ENCODE measurements at regions not wholly inside any gene's neighbourhood (a gene's known extent, or its start where the extent isn't known, plus 50 kb on each side); places are given as distances from the start of the nearest gene placed in this dataset.

DNA sequence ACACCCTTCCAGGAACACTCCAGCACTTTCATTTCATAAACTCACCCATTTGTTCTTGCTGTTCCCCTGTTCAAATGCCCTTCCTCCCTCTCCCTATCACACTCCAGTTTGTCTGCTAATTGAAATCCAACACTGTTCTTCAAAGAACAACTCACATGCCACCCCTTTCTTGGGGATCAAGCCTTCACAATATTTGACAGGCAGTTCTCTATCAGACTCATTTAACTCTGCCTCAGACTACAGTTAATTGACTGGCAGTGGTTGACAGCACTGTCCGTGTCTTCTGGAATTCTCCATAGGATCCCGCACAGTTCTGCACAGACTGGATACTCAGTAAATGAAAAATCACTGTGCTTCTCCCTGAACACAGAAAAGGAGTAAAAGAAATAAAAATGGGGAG lies 87.8 kb downstream of the PMP22 start:
- no peaks in the 10 kb centered on the region for H3K27me3 ChIP-seq (ENCODE audit: insufficient read depth, low read length)
- H3K9me3 ChIP-seq (ENCODE audit: low read depth, low read length): no peaks in the 10 kb centered on the region
- H3K4me1 ChIP-seq (ENCODE audit: insufficient read depth, low read length): no peaks in the 10 kb centered on the region
- no peak overlapping the region for H3K4me3 ChIP-seq (ENCODE audit: low read length)

DNA sequence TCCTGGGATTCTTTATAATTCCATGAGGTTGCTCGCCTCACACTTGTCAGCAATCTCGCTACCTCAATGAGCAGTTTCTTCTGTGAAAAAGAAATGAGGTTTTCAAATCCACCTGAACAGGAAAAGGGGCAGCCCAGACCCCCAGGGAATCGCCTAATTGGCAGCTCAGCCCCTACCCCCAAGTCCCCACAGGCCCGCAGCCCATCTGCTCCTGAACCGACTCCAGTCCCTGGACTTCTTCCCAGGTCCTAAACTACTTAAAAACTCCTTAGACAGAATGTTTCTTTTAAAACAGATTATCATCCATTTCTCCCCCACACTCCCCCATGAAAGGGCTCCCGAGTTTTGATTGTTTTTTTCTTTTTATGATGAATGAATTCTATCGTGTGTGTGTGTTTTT lies 89.8 kb downstream of the PMP22 start:
- no peaks in the 10 kb centered on the region for H3K4me1 ChIP-seq (ENCODE audit: insufficient read depth, low read length)
- no peak overlapping the region for H3K4me3 ChIP-seq (ENCODE audit: low read length)
- no peaks in the 10 kb centered on the region for H3K9me3 ChIP-seq (ENCODE audit: low read depth, low read length)
- no peaks in the 10 kb centered on the region for H3K27me3 ChIP-seq (ENCODE audit: insufficient read depth, low read length)

DNA sequence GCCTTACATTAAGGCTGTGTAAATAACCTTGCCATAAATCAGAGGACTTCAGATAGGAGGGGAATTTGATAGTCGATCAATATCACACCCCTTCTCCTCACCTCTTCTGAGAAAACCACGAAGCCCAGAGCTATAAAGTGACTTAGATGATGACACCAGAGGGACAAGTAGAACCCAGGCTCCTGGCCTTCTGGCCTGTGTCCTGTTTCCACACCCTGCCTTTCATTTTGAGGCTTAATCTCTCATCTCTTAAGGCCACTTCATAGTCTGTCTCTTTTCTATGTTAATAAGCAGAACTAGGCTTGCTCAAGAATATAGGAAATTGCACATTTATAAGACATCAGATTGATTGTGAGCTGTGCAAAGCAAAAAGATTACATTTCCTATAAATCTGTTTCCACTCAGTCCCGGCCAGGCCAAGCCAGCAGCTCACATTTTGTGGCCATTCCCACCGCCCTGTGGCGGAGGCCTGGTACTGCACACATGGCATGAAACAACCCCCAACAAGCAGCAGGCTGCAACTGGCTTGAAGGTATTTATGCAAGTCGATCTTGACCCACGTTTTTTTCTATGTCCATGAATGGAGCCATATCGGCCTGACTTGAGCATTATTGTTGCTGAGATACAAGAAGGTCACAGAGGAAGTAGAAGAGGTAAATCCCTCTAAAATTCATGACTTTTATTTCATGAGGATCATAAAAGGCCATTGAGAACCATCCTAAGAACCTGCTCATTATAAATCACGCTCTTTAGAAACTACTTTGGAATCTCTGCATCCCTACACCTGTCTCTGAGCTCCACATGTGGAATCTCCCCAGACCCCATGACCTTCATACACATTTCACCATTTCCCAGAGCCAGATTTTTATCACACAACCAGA lies 93.7 kb downstream of the PMP22 start:
- Histone ChIP-seq H3K4me3 (ENCODE audit: low read length) (no peak overlapping the region), H3K4me1 (ENCODE audit: insufficient read depth, low read length) (no peaks in the 10 kb centered on the region), H3K27me3 (ENCODE audit: insufficient read depth, low read length) (no peaks in the 10 kb centered on the region), H3K9me3 (ENCODE audit: low read depth, low read length) (no peaks in the 10 kb centered on the region)

DNA sequence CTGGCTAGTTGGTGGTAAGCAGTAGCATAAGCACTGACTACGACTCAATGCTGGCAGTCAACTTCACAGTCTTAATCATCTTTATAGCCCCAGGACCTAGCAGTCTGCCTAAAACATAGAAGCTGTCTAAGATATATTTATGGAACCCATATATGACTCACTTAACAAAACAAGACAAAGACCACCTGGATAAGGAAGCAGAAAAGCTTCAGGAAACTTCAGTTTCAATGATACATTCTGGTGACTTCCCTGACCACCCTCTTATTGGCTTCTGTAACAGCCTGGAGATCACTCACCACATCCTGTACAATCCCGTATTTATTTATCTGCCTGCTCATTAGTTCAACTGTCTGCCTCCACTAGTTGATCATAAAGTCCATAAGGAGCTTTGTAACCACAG lies 95.5 kb downstream of the PMP22 start:
- H3K4me1 ChIP-seq (ENCODE audit: insufficient read depth, low read length): no peaks in the 10 kb centered on the region
- H3K9me3 ChIP-seq (ENCODE audit: low read depth, low read length): no peaks in the 10 kb centered on the region
- H3K4me3 ChIP-seq (ENCODE audit: low read length): no peak overlapping the region
- no peaks in the 10 kb centered on the region for H3K27me3 ChIP-seq (ENCODE audit: insufficient read depth, low read length)

DNA sequence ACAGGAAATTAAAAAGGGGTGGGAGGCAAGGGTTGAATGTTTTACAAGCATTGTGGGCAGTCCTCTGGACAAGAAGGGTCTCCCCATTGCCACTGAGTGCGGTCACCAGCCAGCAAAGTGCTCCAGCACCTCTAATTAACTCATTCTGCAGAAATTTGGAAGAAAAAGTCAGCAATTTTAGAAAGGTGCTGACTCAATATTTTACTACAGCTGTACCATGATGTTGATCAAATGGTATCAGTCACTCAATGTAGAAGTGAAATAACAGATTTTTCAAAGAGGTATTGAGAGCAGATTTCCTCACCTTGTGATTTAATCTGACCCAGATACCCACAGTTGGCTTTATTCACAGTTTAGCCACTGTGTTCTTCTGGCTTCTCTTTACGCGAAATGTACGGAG lies 96.7 kb downstream of the PMP22 start:
- Histone ChIP-seq H3K9me3 (ENCODE audit: low read depth, low read length) (no peaks in the 10 kb centered on the region), H3K4me1 (ENCODE audit: insufficient read depth, low read length) (no peaks in the 10 kb centered on the region), H3K27me3 (ENCODE audit: insufficient read depth, low read length) (no peaks in the 10 kb centered on the region), H3K4me3 (ENCODE audit: low read length) (no peak overlapping the region)

DNA sequence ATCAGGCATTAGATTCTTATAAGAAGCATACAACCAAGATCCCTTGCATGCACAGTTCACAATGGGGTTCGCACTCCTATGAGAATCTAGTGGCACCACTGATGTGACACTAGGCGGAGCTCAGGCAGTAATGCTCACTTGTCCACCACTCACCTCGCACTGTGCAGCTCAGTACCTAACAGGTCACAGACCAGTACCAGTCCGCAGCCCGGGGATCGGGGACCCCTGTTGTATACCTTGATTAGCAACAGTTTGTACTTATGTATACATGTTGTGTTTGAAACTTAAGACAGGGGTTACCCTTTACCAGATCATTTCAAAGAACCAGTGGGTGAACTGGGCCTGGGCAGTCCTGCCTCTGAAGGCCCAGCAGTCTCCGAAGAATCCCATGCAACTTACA lies 103.7 kb downstream of the PMP22 start:
- Histone ChIP-seq H3K27me3 (ENCODE audit: insufficient read depth, low read length) (no peaks in the 10 kb centered on the region), H3K4me3 (ENCODE audit: low read length) (no peak overlapping the region), H3K4me1 (ENCODE audit: insufficient read depth, low read length) (peaks cover 6% of the 10 kb centered on the region), H3K9me3 (ENCODE audit: low read depth, low read length) (no peaks in the 10 kb centered on the region)

DNA sequence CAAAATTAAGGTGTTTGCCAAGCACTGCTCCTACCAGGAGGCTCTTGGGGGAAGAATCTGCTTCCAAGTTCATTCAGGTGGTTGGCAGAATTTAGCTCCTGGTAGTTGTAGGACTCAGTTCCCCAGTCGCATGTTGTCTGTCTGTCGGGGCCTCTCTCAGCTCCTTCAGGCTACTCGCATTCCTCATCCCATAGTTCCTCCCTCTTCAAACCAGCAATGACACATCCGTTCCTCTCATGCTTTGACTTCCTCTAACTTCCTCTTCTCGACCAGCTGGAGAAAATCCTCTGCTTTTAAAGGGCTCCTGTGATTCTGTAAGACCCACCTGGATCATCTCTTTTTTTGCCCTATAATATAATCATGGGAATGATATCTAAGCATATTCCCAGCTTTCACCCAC lies 108.1 kb downstream of the PMP22 start:
- Histone ChIP-seq H3K4me1 (ENCODE audit: insufficient read depth, low read length) (peaks cover 16% of the 10 kb centered on the region), H3K4me3 (ENCODE audit: low read length) (no peak overlapping the region), H3K9me3 (ENCODE audit: low read depth, low read length) (no peaks in the 10 kb centered on the region), H3K27me3 (ENCODE audit: insufficient read depth, low read length) (peaks cover 3% of the 10 kb centered on the region)

DNA sequence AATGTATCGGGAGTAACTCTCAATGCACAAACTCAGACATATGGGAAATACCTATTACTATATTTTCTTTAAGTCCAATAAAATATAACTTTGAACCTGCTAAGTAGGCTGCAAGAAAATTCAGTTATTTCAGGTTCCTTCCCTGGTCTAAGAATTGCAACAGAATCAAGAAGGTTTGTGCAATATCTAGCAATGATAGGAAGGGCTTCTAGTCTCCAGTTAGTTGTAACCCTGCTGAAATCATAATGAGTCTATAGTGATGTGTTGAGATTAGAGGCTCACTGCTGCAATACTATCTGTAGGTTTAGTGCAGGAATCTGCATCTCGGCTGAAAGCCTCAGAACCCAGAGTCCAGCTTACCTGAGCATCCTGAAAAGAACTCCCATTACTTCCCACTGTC lies 110.5 kb downstream of the PMP22 start:
- H3K27me3 ChIP-seq (ENCODE audit: insufficient read depth, low read length): peaks cover 3% of the 10 kb centered on the region
- H3K4me1 ChIP-seq (ENCODE audit: insufficient read depth, low read length): peaks cover 16% of the 10 kb centered on the region
- no peak overlapping the region for H3K4me3 ChIP-seq (ENCODE audit: low read length)
- no peaks in the 10 kb centered on the region for H3K9me3 ChIP-seq (ENCODE audit: low read depth, low read length)

DNA sequence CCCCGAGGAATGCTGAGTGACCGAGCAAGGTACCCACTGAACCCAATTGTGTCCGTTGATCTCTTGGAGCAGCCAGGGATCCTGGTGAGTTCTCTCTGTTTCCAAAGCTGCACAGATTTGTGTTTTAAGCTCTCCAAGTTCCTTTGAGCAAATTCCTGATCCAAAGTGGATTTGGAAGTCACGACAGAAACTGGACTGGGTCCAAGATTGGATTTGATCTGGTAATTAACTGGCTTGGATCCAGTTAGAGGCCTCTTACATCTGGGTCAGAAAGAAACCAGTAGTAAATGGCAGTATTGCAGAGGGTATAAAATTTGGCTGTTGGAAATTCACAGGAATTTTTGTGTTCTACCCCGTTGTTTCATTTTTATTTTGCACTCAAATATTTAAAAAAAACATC lies 119.5 kb downstream of the PMP22 start:
- no peak overlapping the region for H3K4me3 ChIP-seq (ENCODE audit: low read length)

DNA sequence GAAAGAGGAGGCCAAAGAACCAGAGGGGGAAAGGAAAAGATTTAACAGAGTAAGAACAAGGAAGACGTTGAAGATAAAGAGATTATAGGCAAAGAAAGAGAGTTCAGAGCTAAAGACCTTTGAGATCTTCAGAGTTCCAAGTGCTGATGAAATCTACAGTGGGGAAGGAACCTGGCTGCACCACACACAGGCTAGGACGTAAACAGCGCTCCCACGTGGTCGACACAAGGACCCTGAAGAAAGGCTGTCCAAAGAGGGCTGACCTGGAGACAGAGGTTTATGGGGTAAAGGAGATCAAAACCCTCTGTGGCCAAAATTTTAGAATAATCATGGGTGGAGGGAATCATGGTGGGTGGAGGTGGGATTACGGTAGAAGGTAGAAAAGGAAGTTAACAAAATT lies 121.6 kb downstream of the PMP22 start:
- Histone ChIP-seq H3K4me1 (ENCODE audit: insufficient read depth, low read length) (no peaks in the 10 kb centered on the region), H3K27me3 (ENCODE audit: insufficient read depth, low read length) (no peaks in the 10 kb centered on the region), H3K9me3 (ENCODE audit: low read depth, low read length) (no peaks in the 10 kb centered on the region), H3K4me3 (ENCODE audit: low read length) (no peak overlapping the region)

More for the DNA sequence above, 119.5 kb downstream of the PMP22 start:
- Histone ChIP-seq H3K27me3 (ENCODE audit: insufficient read depth, low read length) (no peaks in the 10 kb centered on the region), H3K9me3 (ENCODE audit: low read depth, low read length) (no peaks in the 10 kb centered on the region), H3K4me1 (ENCODE audit: insufficient read depth, low read length) (no peaks in the 10 kb centered on the region)

DNA sequence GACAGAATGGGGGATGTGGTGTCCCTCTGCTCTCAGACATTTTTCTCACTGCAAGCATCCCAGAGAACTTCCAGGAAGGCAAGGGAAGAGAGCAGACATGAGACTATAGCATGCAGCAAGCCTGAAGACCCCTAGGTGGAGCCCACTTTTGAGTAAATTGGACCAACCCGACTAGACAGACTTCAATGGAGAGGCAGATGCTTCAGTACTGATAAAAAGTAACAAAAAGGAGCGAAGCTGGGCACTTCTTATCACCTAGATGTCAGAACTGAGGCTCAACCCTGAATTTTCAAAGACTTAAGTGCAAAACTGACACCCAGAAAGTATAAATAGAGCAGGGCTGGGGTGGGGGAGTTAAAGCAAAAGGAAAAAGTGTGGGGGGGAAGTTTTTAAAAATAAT lies 130.8 kb downstream of the PMP22 start:
- Histone ChIP-seq H3K4me1 (ENCODE audit: insufficient read depth, low read length) (no peaks in the 10 kb centered on the region), H3K4me3 (ENCODE audit: low read length) (no peak overlapping the region), H3K27me3 (ENCODE audit: insufficient read depth, low read length) (no peaks in the 10 kb centered on the region), H3K9me3 (ENCODE audit: low read depth, low read length) (no peaks in the 10 kb centered on the region)

DNA sequence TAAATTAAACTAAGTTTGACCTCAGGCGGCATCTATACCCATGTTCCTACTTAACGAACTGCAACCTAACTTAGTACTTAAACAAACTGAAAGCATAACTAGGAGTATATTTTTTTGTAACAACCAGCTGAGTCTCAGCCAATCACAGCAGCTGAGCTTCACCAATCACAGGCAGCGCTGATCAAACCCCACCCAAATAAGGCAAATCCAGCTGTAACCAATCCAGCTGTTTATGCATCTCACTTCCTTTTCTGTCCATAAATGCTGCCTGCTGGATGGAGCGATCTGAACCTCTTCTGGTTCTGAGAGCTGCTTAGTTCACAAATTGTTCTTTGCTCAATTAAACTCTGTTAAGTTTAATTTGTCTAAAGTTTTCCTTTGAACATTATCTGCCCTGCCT lies 131.3 kb downstream of the PMP22 start:
- Histone ChIP-seq H3K4me1 (ENCODE audit: insufficient read depth, low read length) (no peaks in the 10 kb centered on the region), H3K27me3 (ENCODE audit: insufficient read depth, low read length) (no peaks in the 10 kb centered on the region), H3K4me3 (ENCODE audit: low read length) (no peak overlapping the region), H3K9me3 (ENCODE audit: low read depth, low read length) (no peaks in the 10 kb centered on the region)

DNA sequence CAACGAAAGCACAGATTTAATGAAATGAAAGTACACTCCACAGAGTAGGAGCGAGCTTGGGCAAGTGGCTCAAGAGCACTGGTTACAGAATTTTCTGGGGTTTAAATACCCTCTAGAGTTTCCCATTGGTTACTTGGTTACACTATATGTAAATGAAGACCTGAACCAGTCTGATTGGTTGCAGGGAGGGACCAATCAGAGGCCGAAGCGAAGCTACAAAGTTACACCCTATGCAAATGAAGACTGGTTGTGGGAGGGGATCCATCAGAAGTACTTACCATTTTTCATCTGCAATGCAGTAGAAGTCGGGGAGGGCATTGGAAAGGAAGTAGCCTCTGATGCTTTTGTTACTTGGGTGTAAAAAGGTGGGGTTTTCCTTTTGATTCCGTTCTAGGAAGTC lies 132.0 kb downstream of the PMP22 start:
- H3K4me3 ChIP-seq (ENCODE audit: low read length): no peak overlapping the region
- H3K27me3 ChIP-seq (ENCODE audit: insufficient read depth, low read length): no peaks in the 10 kb centered on the region
- H3K9me3 ChIP-seq (ENCODE audit: low read depth, low read length): no peaks in the 10 kb centered on the region
- no peaks in the 10 kb centered on the region for H3K4me1 ChIP-seq (ENCODE audit: insufficient read depth, low read length)

DNA sequence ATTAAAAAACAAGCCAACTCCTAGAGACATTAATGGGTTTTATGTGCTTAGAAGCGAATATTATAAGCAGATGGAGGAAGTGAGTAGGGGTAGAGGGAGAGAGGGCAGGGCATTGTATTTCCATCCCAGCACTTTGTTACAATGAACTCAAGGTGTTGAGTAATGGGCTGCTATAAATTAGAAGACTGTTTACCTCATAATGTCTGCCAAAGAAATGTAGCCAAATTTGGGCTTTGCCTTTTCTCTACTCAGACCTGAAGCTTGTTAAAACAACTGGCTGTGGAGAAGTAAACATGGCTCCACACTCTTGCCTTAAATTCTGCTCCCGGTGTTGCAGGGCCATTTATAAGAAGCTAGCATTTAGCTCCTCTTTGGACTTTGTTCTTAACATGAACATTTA lies 134.7 kb downstream of the PMP22 start:
- no peak overlapping the region for H3K4me3 ChIP-seq (ENCODE audit: low read length)
- no peaks in the 10 kb centered on the region for H3K27me3 ChIP-seq (ENCODE audit: insufficient read depth, low read length)
- H3K9me3 ChIP-seq (ENCODE audit: low read depth, low read length): no peaks in the 10 kb centered on the region
- H3K4me1 ChIP-seq (ENCODE audit: insufficient read depth, low read length): no peaks in the 10 kb centered on the region

DNA sequence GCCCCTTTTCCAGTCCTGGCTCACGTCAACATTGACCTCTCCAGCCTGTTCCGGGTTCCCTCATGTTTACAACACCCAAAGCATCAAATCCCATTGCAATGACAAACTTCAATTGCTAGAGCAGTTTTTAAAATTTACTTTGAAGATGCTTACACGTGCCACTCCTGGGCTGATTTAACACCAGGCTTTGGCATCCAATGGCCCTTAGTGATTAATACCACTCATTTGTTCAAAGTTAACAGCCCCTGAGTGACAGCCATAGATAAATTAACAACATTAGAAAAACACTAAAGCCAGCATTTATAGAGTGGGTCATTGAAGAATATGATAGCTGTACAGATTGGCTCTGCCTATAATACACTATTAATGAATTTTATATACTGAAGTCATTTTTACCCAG lies 135.1 kb downstream of the PMP22 start:
- H3K9me3 ChIP-seq (ENCODE audit: low read depth, low read length): no peaks in the 10 kb centered on the region
- no peaks in the 10 kb centered on the region for H3K27me3 ChIP-seq (ENCODE audit: insufficient read depth, low read length)
- no peak overlapping the region for H3K4me3 ChIP-seq (ENCODE audit: low read length)
- no peaks in the 10 kb centered on the region for H3K4me1 ChIP-seq (ENCODE audit: insufficient read depth, low read length)

DNA sequence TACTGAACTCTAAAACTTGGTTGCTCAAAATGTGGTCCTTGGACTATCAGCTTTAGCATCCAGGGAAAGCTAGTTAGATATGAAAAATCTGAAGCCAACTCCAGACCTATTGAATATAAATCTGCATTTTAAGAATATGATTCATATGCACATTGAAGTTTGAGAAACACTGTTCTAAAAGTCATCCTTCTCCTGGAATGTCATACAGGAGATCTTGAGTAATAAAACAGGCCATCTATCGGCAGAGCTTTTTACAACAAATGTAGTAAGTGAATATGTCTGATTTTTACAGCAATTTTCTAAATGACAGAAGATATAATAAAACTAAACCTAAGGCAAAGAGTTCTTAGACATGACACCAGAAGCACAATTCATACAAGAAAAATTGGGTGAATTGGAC lies 140.4 kb downstream of the PMP22 start:
- no peak overlapping the region for H3K4me3 ChIP-seq (ENCODE audit: low read length)
- H3K9me3 ChIP-seq (ENCODE audit: low read depth, low read length): no peaks in the 10 kb centered on the region
- H3K27me3 ChIP-seq (ENCODE audit: insufficient read depth, low read length): no peaks in the 10 kb centered on the region

More for the DNA sequence above, 140.4 kb downstream of the PMP22 start:
- no peaks in the 10 kb centered on the region for H3K4me1 ChIP-seq (ENCODE audit: insufficient read depth, low read length)

All from mononuclear cell (primary cell).